ENCODE measurements at regions not wholly inside any gene's neighbourhood (a gene's known extent, or its start where the extent isn't known, plus 50 kb on each side); places are given as distances from the start of the nearest gene placed in this dataset.
A peak's percentile ranks its signal among the peaks of the same experiment; 100 is the strongest.
"Not testable (repeated sequence)": the region's sequence is repeated elsewhere in the genome, so short reads cannot be mapped to it uniquely, and the experiment has no call there.

- DNase-seq: no peak
These were observed 148.9 kb upstream of the PFKP start for GRCh38 chr10:2918489-2918888.

- DNase-seq: no peak
These were observed 149.4 kb upstream of the PFKP start for GRCh38 chr10:2917926-2918325.

- no peak for DNase-seq
These were observed 151.9 kb upstream of the PFKP start for GRCh38 chr10:2915412-2915811.

GRCh38 chr10:2914741-2915140 lies 152.6 kb upstream of the PFKP start:
- no peak for DNase-seq

- no peak for DNase-seq
These were observed 153.9 kb upstream of the PFKP start for GRCh38 chr10:2913474-2913873.

- DNase-seq: no peak
These were observed 156.7 kb upstream of the PFKP start for GRCh38 chr10:2910656-2911055.

- DNase-seq: no peak
These were observed 157.4 kb upstream of the PFKP start for GRCh38 chr10:2909921-2910320.

GRCh38 chr10:2908851-2909630 lies 158.3 kb upstream of the PFKP start:
- no peak for DNase-seq

- no peak for DNase-seq
These were observed 160.4 kb upstream of the PFKP start for GRCh38 chr10:2906974-2907373.

- no peak for DNase-seq
These were observed 161.5 kb upstream of the PFKP start for GRCh38 chr10:2905851-2906250.

- no peak for DNase-seq
These were observed 166.8 kb upstream of the PFKP start for GRCh38 chr10:2900530-2900929.

- no peak for DNase-seq
These were observed 167.9 kb upstream of the PFKP start for GRCh38 chr10:2899246-2899951.

GRCh38 chr10:2898509-2898860 lies 168.9 kb upstream of the PFKP start:
- no peak for DNase-seq

- no peak for DNase-seq
These were observed 169.5 kb upstream of the PFKP start for GRCh38 chr10:2897619-2898508.

GRCh38 chr10:2896334-2896733 lies 171.0 kb upstream of the PFKP start:
- not testable (repeated sequence) for DNase-seq

- DNase-seq: peak; percentile 78
These were observed 171.7 kb upstream of the PFKP start for GRCh38 chr10:2895594-2896196.

GRCh38 chr10:2893991-2894390 lies 173.4 kb upstream of the PFKP start:
- no peak for DNase-seq

- DNase-seq: no peak
These were observed 174.0 kb upstream of the PFKP start for GRCh38 chr10:2893158-2893845.

GRCh38 chr10:2891770-2892124 lies 175.6 kb upstream of the PFKP start:
- no peak for DNase-seq

- peak; percentile 75 for DNase-seq
These were observed 176.1 kb upstream of the PFKP start for GRCh38 chr10:2891073-2891769.

- no peak for DNase-seq
These were observed 177.3 kb upstream of the PFKP start for GRCh38 chr10:2890093-2890492.
